ENCODE measurements at regions not wholly inside any gene's neighbourhood (a gene's known extent, or its start where the extent isn't known, plus 50 kb on each side); places are given as distances from the start of the nearest gene placed in this dataset.

DNA sequence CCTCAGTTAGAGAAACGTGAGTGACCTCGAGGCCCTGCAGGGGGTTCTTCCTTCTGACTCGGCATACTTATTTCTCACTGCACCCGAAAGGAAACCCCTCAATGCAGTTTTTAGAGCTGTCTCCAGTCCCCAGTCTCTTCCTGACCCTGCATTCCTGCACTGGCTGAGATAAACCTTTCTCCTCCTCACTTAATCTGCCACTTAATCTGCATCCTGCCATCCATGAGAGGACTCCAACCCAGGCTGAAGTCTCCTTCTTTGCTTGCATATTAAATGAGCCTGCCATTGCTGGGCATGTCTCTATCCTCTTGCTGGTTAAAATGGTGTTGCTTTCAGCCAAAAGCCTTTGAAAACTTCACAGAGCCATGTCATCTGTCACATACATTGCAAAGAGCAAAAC, 125.6 kb upstream of the GATA6 start:
- DNase-seq (ENCODE audit: low spot score): no peak
- TF ChIP-seq, protein P1, sequence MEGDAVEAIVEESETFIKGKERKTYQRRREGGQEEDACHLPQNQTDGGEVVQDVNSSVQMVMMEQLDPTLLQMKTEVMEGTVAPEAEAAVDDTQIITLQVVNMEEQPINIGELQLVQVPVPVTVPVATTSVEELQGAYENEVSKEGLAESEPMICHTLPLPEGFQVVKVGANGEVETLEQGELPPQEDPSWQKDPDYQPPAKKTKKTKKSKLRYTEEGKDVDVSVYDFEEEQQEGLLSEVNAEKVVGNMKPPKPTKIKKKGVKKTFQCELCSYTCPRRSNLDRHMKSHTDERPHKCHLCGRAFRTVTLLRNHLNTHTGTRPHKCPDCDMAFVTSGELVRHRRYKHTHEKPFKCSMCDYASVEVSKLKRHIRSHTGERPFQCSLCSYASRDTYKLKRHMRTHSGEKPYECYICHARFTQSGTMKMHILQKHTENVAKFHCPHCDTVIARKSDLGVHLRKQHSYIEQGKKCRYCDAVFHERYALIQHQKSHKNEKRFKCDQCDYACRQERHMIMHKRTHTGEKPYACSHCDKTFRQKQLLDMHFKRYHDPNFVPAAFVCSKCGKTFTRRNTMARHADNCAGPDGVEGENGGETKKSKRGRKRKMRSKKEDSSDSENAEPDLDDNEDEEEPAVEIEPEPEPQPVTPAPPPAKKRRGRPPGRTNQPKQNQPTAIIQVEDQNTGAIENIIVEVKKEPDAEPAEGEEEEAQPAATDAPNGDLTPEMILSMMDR (IDR thresholded peaks at IDR 0.05; ENCODE audit: extremely low read depth, missing control alignments): no peak

DNA sequence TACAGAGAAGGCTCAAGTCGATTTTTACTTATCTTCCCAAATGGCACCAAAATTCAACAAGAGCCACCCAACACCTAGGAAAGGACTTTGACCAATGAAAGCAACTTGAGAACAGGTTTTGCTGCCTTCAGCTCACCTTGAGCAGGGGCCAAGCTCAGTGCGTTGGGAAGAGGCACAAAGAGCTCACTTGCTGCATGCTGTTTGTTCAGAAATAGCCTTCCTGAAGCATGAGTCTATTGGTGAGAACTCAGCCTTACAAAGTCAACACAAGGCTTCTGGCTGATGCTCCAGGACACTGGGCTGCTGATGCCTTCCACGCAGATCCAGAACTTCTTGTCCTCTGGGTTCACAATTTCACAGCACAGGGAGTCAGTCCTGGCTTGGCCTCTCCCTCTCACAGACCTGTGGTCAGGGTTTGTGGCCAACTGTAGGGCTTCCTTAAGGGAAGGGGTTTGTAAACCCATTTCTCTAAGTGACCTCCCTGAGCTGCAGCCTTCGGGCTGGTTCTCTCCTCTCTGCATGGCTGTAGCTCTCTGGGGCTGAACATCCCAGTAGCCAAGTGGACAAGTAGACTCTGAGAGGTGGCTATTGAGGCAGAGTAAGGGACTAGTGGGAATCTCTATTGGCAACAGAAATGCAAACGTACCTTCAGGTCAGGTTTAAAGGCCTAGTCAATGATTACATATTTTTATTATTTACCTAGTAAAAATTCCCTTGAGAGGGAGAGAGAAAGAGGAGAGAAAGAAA, 124.7 kb upstream of the GATA6 start:
- TF ChIP-seq, protein P1 (IDR thresholded peaks at IDR 0.05; ENCODE audit: extremely low read depth, missing control alignments): no peak
- DNase-seq (ENCODE audit: low spot score): no peak

DNA sequence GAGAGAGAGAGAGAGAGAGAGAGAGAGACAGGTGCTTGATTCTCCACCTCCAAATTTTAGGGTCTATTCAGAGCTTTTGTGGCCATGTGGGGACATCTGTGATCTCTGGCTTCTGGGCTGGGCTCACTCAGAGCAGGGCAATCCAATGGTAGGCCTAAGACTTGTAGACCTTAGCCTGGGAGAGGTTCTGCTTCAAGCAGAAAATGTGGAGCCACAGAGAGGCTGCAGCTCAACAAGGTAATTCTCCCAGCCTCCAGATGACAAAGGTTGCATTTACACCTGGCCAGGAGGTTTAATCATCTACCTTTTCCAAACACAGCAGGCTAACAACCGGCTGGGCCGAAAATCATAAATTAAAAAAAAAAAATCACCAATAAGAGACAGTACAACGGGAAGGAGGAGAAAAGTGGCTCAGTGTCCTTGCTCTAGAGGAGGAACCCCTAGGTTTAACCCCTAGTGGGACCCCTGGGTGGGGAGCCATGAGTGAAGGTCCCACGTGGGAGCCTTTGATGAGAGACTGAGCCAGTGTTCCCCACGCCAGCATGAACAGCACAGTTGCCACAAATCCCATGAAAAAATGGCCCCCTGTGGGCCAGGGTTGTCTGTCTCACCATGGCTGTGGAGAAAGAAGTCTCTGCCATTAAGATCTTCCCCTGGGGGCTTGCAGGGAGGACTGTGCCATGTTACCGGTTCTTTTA, 124.0 kb upstream of the GATA6 start:
- no peak for DNase-seq (ENCODE audit: low spot score)
- TF ChIP-seq, protein P1 (IDR thresholded peaks at IDR 0.05; ENCODE audit: extremely low read depth, missing control alignments): no peak

DNA sequence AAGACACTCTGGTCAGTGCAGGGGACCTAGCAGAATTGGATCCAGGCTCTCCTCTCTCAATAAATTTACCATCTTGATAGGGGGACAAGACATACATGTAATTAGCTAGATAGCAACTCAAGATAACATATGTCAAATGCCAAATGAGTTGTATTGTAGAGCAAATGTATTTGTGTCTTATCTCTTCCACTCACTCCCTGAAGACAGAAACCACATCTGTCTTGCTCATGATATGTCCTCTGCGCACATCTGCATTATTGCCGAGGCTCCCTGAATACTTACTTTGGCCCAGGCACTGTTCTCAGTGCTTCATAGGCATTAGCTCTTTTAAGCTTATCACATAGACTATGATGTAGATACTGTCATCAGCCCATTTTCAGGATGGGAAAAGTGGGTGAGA, 122.9 kb upstream of the GATA6 start:
- no peak for DNase-seq (ENCODE audit: low spot score)
- TF ChIP-seq, protein P1 (IDR thresholded peaks at IDR 0.05; ENCODE audit: extremely low read depth, missing control alignments): no peak

DNA sequence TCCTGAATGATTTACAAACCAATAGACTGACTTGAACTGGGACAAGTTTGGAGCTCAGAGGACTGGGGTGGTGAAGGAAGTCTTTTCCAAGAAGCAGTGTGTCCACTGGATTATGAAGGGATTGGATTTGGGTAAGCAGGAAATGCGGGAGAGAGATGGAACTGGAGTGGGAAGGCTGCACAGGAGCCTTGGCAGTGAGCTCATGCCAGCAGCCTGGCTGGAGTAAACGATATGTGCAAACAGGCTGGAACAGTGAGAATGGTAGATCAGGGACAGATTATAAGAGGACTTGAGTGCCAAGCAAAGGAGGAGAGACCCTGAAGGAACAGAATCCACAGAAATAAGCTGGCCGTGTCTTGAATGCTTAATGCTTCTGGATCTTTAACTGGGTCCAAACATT, 121.9 kb upstream of the GATA6 start:
- DNase-seq (ENCODE audit: low spot score): no peak
- TF ChIP-seq, protein P1 (IDR thresholded peaks at IDR 0.05; ENCODE audit: extremely low read depth, missing control alignments): no peak

DNA sequence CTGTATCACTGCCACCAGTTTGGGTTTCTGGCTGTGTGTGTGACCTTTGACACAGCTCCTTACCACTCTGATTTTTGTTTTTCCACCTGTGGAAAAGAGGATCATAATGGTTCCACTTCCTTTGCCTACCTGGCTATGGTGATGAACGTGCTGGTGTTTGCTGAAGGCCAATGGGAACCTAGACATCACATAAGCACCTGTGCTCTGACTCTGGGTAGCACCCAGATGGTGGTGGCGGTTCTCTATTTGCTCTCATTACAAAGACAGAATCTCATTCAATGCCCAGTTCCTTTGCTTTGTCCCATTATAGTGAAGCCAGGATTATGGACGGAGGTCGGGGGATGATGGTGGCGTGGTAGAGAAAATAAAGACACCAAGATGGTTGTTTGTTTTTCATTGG, 121.2 kb upstream of the GATA6 start:
- DNase-seq (ENCODE audit: low spot score): no peak
- TF ChIP-seq, protein P1 (IDR thresholded peaks at IDR 0.05; ENCODE audit: extremely low read depth, missing control alignments): no peak

DNA sequence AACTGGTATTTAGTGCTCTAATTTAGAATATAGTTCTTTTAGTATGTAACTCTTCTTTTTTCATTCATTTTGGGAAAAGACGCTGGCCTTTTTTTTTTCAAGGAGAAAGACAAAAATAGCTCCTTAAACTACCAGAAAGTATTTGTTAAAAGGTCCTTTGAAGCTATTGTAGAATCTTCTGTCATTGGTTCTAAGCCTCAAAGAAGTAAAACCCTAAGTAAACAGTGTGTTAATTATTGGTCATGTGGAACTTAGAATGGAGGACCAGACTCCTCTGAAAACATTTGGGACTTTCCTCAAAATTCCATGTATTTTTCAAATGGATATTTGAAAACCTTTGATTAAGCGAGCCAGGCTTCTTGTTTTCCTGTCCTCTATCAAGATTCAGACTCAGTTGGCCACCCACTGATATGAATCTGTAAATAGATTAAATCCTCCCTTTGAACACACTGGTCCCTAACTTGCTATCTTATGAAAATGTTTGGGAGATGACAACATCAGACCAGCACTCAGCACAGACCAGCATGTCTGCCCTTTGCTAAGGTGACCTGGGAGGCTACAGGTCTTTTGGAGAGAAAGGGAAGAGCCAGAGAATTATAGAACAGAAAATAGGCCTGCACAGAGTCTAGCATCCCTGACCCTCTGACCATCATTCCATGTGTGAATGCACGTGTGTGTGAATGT, 120.3 kb upstream of the GATA6 start:
- no peak for DNase-seq (ENCODE audit: low spot score)
- TF ChIP-seq, protein P1 (IDR thresholded peaks at IDR 0.05; ENCODE audit: extremely low read depth, missing control alignments): no peak

Data from GM20000 (cell line).